ENCODE measurements at regions not wholly inside any gene's neighbourhood (a gene's known extent, or its start where the extent isn't known, plus 50 kb on each side); places are given as distances from the start of the nearest gene placed in this dataset.

DNA sequence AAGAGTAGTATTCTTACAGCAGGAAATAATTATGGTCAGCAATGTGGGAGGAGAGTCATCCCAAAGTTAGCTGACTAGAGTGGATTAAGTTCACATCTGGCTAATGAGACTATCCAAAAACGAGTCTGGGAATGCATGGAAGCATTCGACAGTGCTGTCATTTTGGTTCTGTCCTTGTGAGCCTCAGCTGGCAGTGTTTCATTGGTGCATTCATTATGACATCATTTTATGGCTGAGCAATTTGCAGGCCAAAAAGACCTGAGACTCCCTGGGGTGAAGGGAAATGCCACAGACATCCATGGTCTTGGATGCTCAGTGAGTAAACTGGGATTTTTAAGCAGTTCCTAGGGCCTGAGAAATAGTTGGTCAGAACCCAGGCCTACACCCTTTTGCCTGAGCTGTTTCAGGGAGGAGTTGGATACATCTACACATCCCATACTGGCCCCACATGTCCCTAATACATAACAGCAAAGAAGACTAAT lies 196.4 kb upstream of the CCN2 start:
- TF ChIP-seq, protein P1, sequence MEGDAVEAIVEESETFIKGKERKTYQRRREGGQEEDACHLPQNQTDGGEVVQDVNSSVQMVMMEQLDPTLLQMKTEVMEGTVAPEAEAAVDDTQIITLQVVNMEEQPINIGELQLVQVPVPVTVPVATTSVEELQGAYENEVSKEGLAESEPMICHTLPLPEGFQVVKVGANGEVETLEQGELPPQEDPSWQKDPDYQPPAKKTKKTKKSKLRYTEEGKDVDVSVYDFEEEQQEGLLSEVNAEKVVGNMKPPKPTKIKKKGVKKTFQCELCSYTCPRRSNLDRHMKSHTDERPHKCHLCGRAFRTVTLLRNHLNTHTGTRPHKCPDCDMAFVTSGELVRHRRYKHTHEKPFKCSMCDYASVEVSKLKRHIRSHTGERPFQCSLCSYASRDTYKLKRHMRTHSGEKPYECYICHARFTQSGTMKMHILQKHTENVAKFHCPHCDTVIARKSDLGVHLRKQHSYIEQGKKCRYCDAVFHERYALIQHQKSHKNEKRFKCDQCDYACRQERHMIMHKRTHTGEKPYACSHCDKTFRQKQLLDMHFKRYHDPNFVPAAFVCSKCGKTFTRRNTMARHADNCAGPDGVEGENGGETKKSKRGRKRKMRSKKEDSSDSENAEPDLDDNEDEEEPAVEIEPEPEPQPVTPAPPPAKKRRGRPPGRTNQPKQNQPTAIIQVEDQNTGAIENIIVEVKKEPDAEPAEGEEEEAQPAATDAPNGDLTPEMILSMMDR (IDR thresholded peaks at IDR 0.05): no peak
- no peak for TF ChIP-seq POLR2A (IDR thresholded peaks at IDR 0.05)

All from lower leg skin (tissue), 3 donors.